ENCODE measurements at regions not wholly inside any gene's neighbourhood (a gene's known extent, or its start where the extent isn't known, plus 50 kb on each side); places are given as distances from the start of the nearest gene placed in this dataset.

DNA sequence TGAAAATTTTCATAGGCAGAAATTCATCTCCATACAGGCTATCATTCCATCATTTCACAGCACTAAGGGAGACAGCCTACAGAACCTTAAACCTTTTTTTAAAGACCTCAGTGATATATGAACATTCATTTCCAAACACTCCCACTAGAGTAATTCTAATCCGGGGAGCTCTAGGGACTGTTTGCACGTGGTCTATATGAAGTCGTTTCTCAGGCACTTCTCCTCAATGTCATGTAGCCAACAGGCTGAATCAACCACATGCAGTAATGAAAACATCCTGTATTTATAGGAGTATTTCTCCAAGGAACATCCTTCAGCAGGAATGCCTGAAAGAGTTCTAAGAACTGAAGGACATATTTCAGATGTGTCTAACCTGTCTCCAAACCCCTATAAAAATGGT is 97.3 kb upstream of the CREB1 start:
- H3K27me3 Mint-ChIP-seq (ENCODE audit: unreplicated experiment): no peaks in the 10 kb centered on the region
- H3K4me1 Mint-ChIP-seq (ENCODE audit: low read depth, unreplicated experiment): no peaks in the 10 kb centered on the region
- CTCF ChIA-PET: no interaction called here
- no peak overlapping the region for H3K27ac Mint-ChIP-seq (ENCODE audit: unreplicated experiment)
- BruUV-seq (replicated peaks): no TSS peak
- TF ChIP-seq, protein P1, sequence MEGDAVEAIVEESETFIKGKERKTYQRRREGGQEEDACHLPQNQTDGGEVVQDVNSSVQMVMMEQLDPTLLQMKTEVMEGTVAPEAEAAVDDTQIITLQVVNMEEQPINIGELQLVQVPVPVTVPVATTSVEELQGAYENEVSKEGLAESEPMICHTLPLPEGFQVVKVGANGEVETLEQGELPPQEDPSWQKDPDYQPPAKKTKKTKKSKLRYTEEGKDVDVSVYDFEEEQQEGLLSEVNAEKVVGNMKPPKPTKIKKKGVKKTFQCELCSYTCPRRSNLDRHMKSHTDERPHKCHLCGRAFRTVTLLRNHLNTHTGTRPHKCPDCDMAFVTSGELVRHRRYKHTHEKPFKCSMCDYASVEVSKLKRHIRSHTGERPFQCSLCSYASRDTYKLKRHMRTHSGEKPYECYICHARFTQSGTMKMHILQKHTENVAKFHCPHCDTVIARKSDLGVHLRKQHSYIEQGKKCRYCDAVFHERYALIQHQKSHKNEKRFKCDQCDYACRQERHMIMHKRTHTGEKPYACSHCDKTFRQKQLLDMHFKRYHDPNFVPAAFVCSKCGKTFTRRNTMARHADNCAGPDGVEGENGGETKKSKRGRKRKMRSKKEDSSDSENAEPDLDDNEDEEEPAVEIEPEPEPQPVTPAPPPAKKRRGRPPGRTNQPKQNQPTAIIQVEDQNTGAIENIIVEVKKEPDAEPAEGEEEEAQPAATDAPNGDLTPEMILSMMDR (IDR thresholded peaks at IDR 0.05; ENCODE audit: unreplicated experiment): no peak
- no peak overlapping the region for H3K4me3 Mint-ChIP-seq (ENCODE audit: low read depth, unreplicated experiment)
- no peaks in the 10 kb centered on the region for H3K36me3 Mint-ChIP-seq (ENCODE audit: insufficient read depth, unreplicated experiment)
- DNase-seq: no peak
- intact Hi-C loops (cut with micrococcal nuclease; ENCODE audit: unreplicated experiment): no loop called here
- H3K9me3 Mint-ChIP-seq (ENCODE audit: low read depth, unreplicated experiment): no peaks in the 10 kb centered on the region

DNA sequence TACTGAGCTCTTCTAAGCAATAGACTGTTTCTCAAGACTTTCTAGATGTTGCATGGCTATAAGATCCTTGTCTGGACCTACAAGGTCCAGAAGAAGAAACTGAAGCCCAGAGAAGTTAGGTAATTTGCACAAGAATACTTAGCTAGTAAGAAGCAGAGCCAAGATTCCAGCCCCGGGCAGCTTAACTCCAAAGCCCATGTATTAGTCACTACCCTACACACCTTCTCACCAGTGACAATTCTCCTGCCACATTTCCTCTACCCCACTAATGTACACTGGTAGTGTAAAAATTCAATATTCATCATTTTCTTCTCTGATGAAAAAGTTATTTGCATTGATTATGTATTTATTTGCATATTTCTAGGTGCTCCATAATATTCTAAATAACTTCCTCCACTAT is 95.5 kb upstream of the CREB1 start:
- Mint-ChIP-seq H3K4me1 (ENCODE audit: low read depth, unreplicated experiment) (no peaks in the 10 kb centered on the region), H3K27me3 (ENCODE audit: unreplicated experiment) (no peaks in the 10 kb centered on the region), H3K36me3 (ENCODE audit: insufficient read depth, unreplicated experiment) (no peaks in the 10 kb centered on the region), H3K4me3 (ENCODE audit: low read depth, unreplicated experiment) (no peak overlapping the region), H3K27ac (ENCODE audit: unreplicated experiment) (no peak overlapping the region), H3K9me3 (ENCODE audit: low read depth, unreplicated experiment) (no peaks in the 10 kb centered on the region)
- CTCF ChIA-PET: no interaction called here
- BruUV-seq (replicated peaks): no TSS peak
- TF ChIP-seq, protein P1 (IDR thresholded peaks at IDR 0.05; ENCODE audit: unreplicated experiment): no peak
- DNase-seq: no peak
- intact Hi-C loops (cut with micrococcal nuclease; ENCODE audit: unreplicated experiment): no loop called here

DNA sequence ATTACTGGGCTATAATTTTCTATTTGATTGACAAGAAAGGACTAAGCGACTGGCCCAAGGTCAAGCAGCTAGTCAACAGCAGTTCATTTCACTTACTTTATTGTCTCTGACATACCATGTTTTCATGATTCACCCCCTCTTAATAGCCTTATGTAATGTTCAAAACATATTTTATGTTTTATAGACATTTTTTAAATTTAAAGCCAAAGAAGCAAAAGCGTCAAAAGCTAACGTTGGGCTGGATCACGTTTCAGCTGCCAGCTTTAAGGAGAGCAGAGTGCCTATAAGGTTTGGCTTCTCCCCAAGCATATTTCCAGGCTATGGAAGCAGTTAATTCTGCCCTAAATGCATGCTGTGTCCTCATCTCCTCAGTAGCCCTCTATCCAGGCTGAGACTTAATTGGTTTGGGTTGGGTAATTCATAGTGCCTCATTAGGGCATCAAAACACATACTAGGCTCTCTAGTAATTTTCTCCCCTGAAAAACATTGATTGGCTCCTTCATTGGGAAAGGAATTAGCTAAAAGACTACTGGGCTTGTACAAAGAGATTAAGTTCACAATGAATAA is 94.8 kb upstream of the CREB1 start:
- Mint-ChIP-seq H3K4me3 (ENCODE audit: low read depth, unreplicated experiment) (no peak overlapping the region), H3K27me3 (ENCODE audit: unreplicated experiment) (no peaks in the 10 kb centered on the region), H3K36me3 (ENCODE audit: insufficient read depth, unreplicated experiment) (no peaks in the 10 kb centered on the region), H3K27ac (ENCODE audit: unreplicated experiment) (no peak overlapping the region), H3K4me1 (ENCODE audit: low read depth, unreplicated experiment) (no peaks in the 10 kb centered on the region), H3K9me3 (ENCODE audit: low read depth, unreplicated experiment) (no peaks in the 10 kb centered on the region)
- BruUV-seq (replicated peaks): no TSS peak
- DNase-seq: no peak
- TF ChIP-seq, protein P1 (IDR thresholded peaks at IDR 0.05; ENCODE audit: unreplicated experiment): no peak
- intact Hi-C loops (cut with micrococcal nuclease; ENCODE audit: unreplicated experiment): no loop called here
- CTCF ChIA-PET: no interaction called here

DNA sequence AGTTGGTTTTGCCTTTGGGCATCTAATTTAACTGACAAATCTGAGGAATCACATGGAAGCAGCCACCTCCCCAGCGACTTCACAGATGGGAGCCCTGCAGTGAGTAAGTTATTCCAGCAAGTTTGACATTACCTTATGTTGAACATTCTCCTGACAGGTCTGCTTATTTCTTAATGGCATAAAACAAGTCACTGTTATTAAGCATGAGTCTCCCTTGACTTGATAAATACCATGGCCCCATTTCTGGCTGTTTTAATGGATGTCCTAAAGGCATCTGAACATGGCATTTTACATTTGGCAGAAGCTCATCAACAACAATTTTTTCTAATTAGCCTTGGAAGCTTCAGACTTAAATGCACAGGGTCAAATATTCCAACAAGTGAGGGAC is 92.6 kb upstream of the CREB1 start:
- Mint-ChIP-seq H3K27ac (ENCODE audit: unreplicated experiment) (no peak overlapping the region), H3K27me3 (ENCODE audit: unreplicated experiment) (no peaks in the 10 kb centered on the region), H3K9me3 (ENCODE audit: low read depth, unreplicated experiment) (no peaks in the 10 kb centered on the region), H3K4me3 (ENCODE audit: low read depth, unreplicated experiment) (no peak overlapping the region), H3K4me1 (ENCODE audit: low read depth, unreplicated experiment) (no peaks in the 10 kb centered on the region), H3K36me3 (ENCODE audit: insufficient read depth, unreplicated experiment) (no peaks in the 10 kb centered on the region)
- DNase-seq: no peak
- BruUV-seq (replicated peaks): no TSS peak
- intact Hi-C loops (cut with micrococcal nuclease; ENCODE audit: unreplicated experiment): no loop called here
- CTCF ChIA-PET: no interaction called here
- TF ChIP-seq, protein P1 (IDR thresholded peaks at IDR 0.05; ENCODE audit: unreplicated experiment): no peak
